OCI-LY7 (cell line): ENCODE measurements at regions not wholly inside any gene's neighbourhood (a gene's known extent, or its start where the extent isn't known, plus 50 kb on each side); places are given as distances from the start of the nearest gene placed in this dataset.

ENCODE experiments used
- CTCF ChIP-seq: fragments of 200-600 bp; sonication (generic); conservative IDR thresholded peaks from 2 replicates; pipeline ENCODE4 v1.5.1; 2014; ENCODE audit warnings: mild to moderate bottlenecking, antibody characterized with exemption, low read length, moderate library complexity, mixed read lengths
- EZH2phosphoT487 ChIP-seq: fragments of 200-600 bp; sonication (generic); IDR thresholded peaks from 2 replicates; pipeline ENCODE4 v1.6.1; 2018; ENCODE audit warnings: low read depth, borderline replicate concordance, mild to moderate bottlenecking, mixed run types, antibody characterized with exemption, low read length, moderate library complexity, mixed read lengths

- TF ChIP-seq CTCF (no peak), EZH2phosphoT487 (no peak)
These were observed 71.0 kb downstream of the SEPTIN7 start for GRCh38 chr7:35871856-35872255.
